ENCODE measurements at regions not wholly inside any gene's neighbourhood (a gene's known extent, or its start where the extent isn't known, plus 50 kb on each side); places are given as distances from the start of the nearest gene placed in this dataset.

GRCh38 chr12:67382241-67382871, 113.2 kb downstream of the CAND1 start:
- Histone ChIP-seq H3K4me3 (ENCODE audit: low read length) (no peak overlapping the region), H3K4me2 (ENCODE audit: low read depth, low read length) (no peak overlapping the region), H3K4me1 (ENCODE audit: low read length) (no peaks in the 10 kb centered on the region), H3F3A (ENCODE audit: insufficient read depth, low read length) (no peaks in the 10 kb centered on the region), H3K36me3 (replicated peaks; ENCODE audit: insufficient read depth, low read length) (no peaks in the 10 kb centered on the region), H4K20me1 (ENCODE audit: insufficient read depth, low read length) (no peaks in the 10 kb centered on the region), H3K9me2 (replicated peaks; ENCODE audit: insufficient read depth, low read length) (no peaks in the 10 kb centered on the region), H3K27ac (ENCODE audit: low read length) (no peak overlapping the region), H2AFZ (ENCODE audit: low read length) (no peak overlapping the region), H3K9ac (ENCODE audit: low read length) (no peak overlapping the region), H3K9me3 (replicated peaks; ENCODE audit: insufficient read depth, low read length) (no peaks in the 10 kb centered on the region), H3K27me3 (replicated peaks; ENCODE audit: insufficient read depth, low read length) (no peaks in the 10 kb centered on the region), H3K79me2 (ENCODE audit: low read length) (no peaks in the 10 kb centered on the region)
- TF ChIP-seq, protein P1, sequence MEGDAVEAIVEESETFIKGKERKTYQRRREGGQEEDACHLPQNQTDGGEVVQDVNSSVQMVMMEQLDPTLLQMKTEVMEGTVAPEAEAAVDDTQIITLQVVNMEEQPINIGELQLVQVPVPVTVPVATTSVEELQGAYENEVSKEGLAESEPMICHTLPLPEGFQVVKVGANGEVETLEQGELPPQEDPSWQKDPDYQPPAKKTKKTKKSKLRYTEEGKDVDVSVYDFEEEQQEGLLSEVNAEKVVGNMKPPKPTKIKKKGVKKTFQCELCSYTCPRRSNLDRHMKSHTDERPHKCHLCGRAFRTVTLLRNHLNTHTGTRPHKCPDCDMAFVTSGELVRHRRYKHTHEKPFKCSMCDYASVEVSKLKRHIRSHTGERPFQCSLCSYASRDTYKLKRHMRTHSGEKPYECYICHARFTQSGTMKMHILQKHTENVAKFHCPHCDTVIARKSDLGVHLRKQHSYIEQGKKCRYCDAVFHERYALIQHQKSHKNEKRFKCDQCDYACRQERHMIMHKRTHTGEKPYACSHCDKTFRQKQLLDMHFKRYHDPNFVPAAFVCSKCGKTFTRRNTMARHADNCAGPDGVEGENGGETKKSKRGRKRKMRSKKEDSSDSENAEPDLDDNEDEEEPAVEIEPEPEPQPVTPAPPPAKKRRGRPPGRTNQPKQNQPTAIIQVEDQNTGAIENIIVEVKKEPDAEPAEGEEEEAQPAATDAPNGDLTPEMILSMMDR (IDR thresholded peaks at IDR 0.05; ENCODE audit: low read length) = no peak
- TF ChIP-seq EZH2 (optimal IDR thresholded peaks at IDR 0.05; ENCODE audit: low read depth, low read length) = no peak
- no peak for TF ChIP-seq EZH2phosphoT487 (IDR thresholded peaks at IDR 0.05; ENCODE audit: low read length)
- DNase-seq = no peak

DNA sequence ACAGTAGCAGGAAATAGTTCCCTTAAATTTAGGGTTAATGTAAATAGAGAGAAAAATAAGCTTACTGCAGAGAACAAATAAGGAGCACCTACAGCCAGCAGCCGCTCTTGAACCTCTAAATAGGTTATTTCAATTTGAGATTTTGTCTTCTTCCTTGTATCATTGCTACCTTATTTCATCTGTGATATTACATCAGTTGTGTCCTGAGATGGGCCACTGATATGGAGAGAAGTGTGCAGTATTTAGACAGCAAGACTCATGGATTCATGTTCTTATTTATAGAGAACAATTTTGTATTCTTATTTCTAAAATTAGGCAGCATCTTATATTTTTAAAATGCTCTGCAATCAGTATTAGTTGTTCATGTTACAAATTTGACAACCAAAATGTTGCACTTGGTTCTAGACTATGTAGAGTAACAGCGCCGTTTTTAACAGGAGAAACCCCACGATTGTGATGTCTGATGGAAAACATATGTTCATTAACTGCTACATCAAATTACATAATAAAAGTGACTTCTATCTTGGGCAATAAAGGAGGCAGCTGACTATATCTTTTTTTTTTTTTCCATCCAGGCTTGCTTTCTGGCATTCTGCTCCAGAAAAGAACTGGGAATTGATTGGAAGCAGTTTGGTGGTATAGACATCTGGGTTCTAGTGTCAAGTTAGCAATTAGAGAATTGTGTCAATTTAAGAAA, 117.9 kb downstream of the CAND1 start:
- Histone ChIP-seq H3K9me2 (replicated peaks; ENCODE audit: insufficient read depth, low read length) (no peaks in the 10 kb centered on the region), H3K27ac (ENCODE audit: low read length) (no peak overlapping the region), H3K9me3 (replicated peaks; ENCODE audit: insufficient read depth, low read length) (no peaks in the 10 kb centered on the region), H3K4me1 (ENCODE audit: low read length) (no peaks in the 10 kb centered on the region), H2AFZ (ENCODE audit: low read length) (no peak overlapping the region), H3K9ac (ENCODE audit: low read length) (no peak overlapping the region), H3K79me2 (ENCODE audit: low read length) (no peaks in the 10 kb centered on the region), H3K4me3 (ENCODE audit: low read length) (no peak overlapping the region), H3K36me3 (replicated peaks; ENCODE audit: insufficient read depth, low read length) (no peaks in the 10 kb centered on the region), H4K20me1 (ENCODE audit: insufficient read depth, low read length) (no peaks in the 10 kb centered on the region), H3K4me2 (ENCODE audit: low read depth, low read length) (no peak overlapping the region), H3K27me3 (replicated peaks; ENCODE audit: insufficient read depth, low read length) (no peaks in the 10 kb centered on the region), H3F3A (ENCODE audit: insufficient read depth, low read length) (no peaks in the 10 kb centered on the region)
- no peak for DNase-seq
- TF ChIP-seq EZH2 (optimal IDR thresholded peaks at IDR 0.05; ENCODE audit: low read depth, low read length) (no peak), EZH2phosphoT487 (IDR thresholded peaks at IDR 0.05; ENCODE audit: low read length) (no peak)
- TF ChIP-seq, protein P1 (IDR thresholded peaks at IDR 0.05; ENCODE audit: low read length) = no peak

DNA sequence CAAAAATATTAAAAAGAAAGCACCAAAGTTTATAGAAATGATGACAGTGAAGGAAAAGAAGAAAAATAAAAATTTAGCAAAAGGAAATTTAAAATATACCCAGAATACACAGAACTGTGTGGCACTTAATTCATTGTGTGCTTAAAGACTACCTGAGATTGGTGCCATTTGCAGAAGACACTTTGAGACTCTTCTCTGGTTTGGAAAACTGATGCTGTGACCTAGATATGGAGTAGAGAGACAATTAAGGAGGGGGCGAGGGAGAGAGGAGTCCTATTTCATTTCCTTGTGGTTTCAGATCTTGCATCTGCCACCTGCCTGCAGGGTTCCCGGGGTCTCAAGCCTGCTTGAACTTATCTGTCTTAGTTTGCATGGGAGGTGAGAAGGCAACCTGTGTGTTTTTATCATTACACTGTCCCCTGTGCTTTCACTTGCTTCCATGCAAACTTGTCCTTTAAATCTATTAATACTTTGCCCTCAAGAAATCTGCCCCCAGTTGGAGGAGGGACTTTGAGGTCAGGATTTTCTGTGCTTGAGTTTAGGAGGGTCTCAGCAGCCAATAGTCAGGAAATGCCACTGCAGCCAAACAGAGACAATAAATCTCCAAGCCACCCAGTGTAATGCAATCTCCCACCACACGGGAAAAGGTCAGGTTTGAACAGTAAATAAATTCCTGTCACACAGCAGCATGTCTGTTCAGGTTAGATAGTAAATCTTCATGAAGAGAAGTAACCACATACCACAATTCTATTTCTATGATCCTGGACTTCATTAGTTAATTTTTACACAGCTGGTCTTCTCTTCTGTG, 119.4 kb downstream of the CAND1 start:
- no peak overlapping the region for H2AFZ ChIP-seq (ENCODE audit: low read length)
- H3K9me2 ChIP-seq (replicated peaks; ENCODE audit: insufficient read depth, low read length) = no peaks in the 10 kb centered on the region
- H3K27me3 ChIP-seq (replicated peaks; ENCODE audit: insufficient read depth, low read length) = no peaks in the 10 kb centered on the region
- TF ChIP-seq EZH2phosphoT487 (IDR thresholded peaks at IDR 0.05; ENCODE audit: low read length) (no peak), EZH2 (optimal IDR thresholded peaks at IDR 0.05; ENCODE audit: low read depth, low read length) (no peak)
- TF ChIP-seq, protein P1 (IDR thresholded peaks at IDR 0.05; ENCODE audit: low read length) = no peak
- no peaks in the 10 kb centered on the region for H3K36me3 ChIP-seq (replicated peaks; ENCODE audit: insufficient read depth, low read length)
- no peak overlapping the region for H3K4me3 ChIP-seq (ENCODE audit: low read length)
- no peak overlapping the region for H3K27ac ChIP-seq (ENCODE audit: low read length)
- DNase-seq = no peak
- no peak overlapping the region for H3K4me2 ChIP-seq (ENCODE audit: low read depth, low read length)
- H4K20me1 ChIP-seq (ENCODE audit: insufficient read depth, low read length) = no peaks in the 10 kb centered on the region
- H3K9me3 ChIP-seq (replicated peaks; ENCODE audit: insufficient read depth, low read length) = no peaks in the 10 kb centered on the region
- H3K79me2 ChIP-seq (ENCODE audit: low read length) = no peaks in the 10 kb centered on the region
- no peaks in the 10 kb centered on the region for H3F3A ChIP-seq (ENCODE audit: insufficient read depth, low read length)
- H3K4me1 ChIP-seq (ENCODE audit: low read length) = no peaks in the 10 kb centered on the region
- H3K9ac ChIP-seq (ENCODE audit: low read length) = no peak overlapping the region

Data from MM.1S (cell line).